Retinal pigment epithelial cell (primary cell): ENCODE measurements at regions not wholly inside any gene's neighbourhood (a gene's known extent, or its start where the extent isn't known, plus 50 kb on each side); places are given as distances from the start of the nearest gene placed in this dataset.

Source experiments
- DNase-seq: peaks from one replicate; pipeline ENCODE4 v3.0.0-alpha.2; 2010; ENCODE audit warnings: low read depth
- H3K4me3 ChIP-seq: 2 replicates; pipeline ENCODE4 v1.5.1; 2011; ENCODE audit warnings: mild to moderate bottlenecking, low read length, control low read depth, moderate library complexity
- TF ChIP-seq, protein P1 (sequence below): conservative IDR thresholded peaks from 2 replicates; pipeline ENCODE4 v1.5.1; 2011; ENCODE audit warnings: low read depth, low read length, control low read depth, inconsistent platforms

DNA sequence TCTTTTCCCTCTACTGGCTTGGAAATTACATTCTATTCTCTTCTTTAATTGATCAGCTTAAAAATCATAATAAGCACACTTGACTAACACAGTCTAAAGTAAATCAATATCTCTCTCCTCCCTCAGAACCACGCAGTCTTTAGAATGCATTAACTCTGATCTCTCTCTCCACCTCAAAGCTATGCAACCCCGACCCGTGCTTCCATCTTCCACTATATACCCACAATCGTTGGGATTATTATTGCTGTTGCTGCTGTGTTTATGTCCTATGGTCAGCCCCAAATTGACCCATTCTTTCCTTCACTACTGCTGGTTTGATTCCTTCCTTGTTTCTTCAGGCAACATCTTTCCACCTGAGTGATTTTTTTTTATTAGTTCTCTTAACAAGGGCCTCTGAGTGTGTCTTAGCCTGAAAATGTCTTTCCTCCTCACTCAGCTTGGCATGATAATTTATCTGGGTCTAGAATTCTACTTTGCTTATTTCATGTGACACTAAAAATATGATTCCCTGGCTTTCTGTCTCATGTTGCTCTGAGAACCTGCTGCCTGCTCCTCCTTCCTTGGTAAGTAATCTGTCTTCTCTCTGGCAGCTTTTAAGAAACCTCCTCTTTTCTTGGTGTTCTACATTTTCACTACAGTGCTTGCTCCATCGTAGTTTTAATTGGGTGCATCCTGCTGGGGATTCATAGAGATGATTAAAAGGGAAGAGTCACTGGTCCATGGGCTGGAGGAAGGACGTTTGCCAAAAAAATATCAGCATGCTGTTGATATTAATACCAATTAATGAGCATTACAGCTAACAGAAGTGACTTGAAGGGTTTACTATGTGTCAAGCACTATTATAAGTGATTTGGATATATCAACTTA, 472.2 kb downstream of the MATN1 start:
- no peak for DNase-seq
- H3K4me3 ChIP-seq: no peak overlapping the region
- TF ChIP-seq, protein P1, sequence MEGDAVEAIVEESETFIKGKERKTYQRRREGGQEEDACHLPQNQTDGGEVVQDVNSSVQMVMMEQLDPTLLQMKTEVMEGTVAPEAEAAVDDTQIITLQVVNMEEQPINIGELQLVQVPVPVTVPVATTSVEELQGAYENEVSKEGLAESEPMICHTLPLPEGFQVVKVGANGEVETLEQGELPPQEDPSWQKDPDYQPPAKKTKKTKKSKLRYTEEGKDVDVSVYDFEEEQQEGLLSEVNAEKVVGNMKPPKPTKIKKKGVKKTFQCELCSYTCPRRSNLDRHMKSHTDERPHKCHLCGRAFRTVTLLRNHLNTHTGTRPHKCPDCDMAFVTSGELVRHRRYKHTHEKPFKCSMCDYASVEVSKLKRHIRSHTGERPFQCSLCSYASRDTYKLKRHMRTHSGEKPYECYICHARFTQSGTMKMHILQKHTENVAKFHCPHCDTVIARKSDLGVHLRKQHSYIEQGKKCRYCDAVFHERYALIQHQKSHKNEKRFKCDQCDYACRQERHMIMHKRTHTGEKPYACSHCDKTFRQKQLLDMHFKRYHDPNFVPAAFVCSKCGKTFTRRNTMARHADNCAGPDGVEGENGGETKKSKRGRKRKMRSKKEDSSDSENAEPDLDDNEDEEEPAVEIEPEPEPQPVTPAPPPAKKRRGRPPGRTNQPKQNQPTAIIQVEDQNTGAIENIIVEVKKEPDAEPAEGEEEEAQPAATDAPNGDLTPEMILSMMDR: no peak

DNA sequence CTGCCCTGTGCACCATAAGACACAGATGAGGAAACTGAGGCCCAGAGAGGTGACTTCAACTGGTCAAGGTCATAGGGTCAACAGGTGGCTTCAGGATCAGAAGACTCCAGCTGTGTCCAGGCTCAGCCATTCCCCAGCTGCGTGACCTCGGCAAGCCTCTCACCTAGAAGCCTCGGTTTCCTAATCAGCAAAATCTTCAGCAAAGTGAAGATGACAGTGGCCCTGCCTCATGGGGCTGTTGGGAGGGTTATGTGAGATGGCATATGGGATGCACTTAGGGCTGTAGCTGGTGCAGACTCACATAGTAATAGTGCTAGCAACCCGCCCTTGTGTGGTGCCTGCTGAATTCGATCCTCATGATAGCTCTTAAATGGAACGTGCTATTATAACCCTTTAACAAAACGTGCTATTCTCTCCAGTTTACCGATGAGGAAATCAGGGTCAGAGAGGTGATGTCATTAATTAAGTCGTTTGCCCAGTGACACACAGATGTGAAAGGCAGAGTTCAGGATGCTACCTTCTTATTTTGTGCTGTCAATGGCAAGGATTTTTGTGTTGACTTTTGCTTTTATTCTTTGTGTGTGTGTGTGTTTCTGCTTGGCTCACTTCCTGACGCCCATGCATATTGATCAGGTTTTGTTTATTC, 472.9 kb downstream of the MATN1 start:
- DNase-seq: no peak
- no peak overlapping the region for H3K4me3 ChIP-seq
- TF ChIP-seq, protein P1: no peak

DNA sequence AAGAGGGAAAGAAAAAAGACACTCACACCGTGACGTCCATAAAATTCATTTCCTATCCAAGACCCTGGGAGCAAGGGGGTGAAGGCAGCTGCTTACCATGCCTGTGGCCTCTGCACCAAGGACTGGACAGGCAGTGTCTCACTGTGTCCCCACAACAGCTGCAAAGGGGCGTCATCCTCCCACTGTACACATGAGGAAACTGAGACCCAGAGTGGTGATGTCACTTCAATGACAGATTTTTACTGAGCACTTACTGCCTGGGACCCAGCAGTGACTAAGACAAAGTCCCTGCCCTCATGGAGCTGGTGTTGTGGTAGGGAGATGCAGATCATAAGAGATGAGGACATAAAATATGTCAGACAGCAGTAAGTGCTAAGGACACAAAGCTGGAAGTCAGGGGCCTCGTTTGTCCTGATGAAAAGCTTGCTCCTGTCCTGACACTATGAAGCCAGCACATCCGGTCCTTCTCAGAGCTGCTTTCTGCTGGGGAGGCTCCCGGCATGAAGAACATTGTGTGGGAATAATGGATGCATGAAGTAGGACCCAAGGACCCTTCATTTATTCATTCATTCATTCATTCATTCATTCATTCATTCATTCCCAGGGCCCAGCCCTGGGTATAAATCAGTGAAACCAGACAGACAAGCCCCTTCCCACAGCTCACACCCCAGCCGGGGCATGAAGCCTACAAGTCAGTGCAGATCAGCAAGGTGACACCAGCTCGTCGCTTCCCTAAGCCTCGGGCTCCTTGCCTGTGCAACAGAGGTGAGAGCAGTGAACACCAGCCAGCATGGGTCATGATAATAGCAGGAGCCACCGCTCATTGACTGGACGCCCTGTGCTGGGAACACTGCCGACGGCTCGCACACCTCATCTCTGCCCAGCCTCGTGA, 473.7 kb downstream of the MATN1 start:
- no peak for DNase-seq
- H3K4me3 ChIP-seq: no peak overlapping the region
- TF ChIP-seq, protein P1: no peak

DNA sequence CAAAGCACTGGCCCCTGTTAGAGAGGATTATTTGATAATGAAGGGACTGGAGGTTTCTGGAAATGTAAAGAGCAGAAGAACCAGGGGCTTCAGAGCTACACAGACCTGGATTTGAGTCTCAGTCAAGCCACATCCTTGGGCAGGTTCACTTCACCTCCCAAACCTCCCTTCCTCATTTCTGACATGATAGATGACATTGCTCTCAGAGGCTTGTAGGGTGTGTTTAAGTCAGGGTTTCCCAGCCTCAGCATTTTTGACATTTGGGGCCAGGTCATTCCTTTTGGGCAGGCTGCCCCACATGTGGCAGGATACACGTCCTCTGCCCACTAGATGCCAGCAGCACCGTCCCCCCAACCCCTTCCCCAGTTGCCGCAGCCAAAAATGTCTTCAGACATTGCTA, 474.6 kb downstream of the MATN1 start:
- DNase-seq: no peak

DNA sequence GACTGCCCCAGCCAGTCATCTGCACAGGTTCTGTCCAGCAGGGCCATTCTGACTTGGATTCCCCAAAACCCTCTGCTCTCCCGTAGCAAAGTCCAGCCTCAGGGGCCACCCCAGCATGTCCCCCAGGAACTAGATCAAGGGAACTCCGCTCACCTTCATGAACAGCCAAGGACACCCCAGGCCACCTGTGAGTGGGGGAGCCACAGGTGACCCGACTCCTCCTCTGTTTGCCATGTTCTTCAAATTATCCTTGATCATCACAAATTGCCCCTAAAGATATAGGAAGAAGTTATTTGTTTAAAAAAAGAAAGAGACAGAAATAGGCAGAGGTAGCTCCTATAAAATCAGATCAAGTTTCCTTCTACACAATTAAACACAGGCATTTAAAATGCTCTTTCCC, 475.0 kb downstream of the MATN1 start:
- TF ChIP-seq, protein P1: no peak
- H3K4me3 ChIP-seq: no peak overlapping the region
- no peak for DNase-seq

More for the DNA sequence above, 474.6 kb downstream of the MATN1 start:
- H3K4me3 ChIP-seq: no peak overlapping the region
- TF ChIP-seq, protein P1: no peak

DNA sequence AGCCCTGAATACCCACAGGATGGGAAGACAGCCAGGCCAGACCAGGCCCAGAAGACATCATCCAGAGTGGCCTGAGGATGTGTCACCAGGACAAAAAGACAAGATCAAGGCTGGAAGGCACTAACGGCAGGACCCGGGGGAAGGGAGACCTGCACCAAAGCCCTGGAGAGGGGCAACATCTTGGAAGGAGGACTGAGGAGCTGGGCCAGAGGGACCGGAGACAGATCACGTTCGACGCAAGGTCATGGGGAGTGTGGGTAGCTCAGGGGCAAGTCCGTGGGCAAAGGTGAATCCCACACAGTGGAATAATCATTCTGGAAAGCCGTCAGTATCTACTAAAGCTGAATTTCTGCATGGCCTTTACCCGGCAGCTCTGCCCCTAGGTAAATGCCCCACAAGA, 478.6 kb downstream of the MATN1 start:
- no peak overlapping the region for H3K4me3 ChIP-seq
- DNase-seq: no peak
- TF ChIP-seq, protein P1: no peak
